ENCODE measurements at regions not wholly inside any gene's neighbourhood (a gene's known extent, or its start where the extent isn't known, plus 50 kb on each side); places are given as distances from the start of the nearest gene placed in this dataset.
A peak's percentile ranks its signal among the peaks of the same experiment; 100 is the strongest.
"Not testable (repeated sequence)": the region's sequence is repeated elsewhere in the genome, so short reads cannot be mapped to it uniquely, and the experiment has no call there.

- H3K27ac Mint-ChIP-seq; H3K36me3 Mint-ChIP-seq (ENCODE audit: low read depth); H3K4me3 Mint-ChIP-seq; H3K4me1 Mint-ChIP-seq (ENCODE audit: low read depth); DNase-seq (ENCODE audit: low spot score); H3K27me3 Mint-ChIP-seq (ENCODE audit: low read depth): not testable (repeated sequence)
- H3K9me3 Mint-ChIP-seq = peaks cover 10% of the 10 kb centered on the region
These were observed 354.0 kb upstream of the JARID2 start for GRCh38 chr6:14891820-14892375.

- H3K9me3 Mint-ChIP-seq = peaks cover 10% of the 10 kb centered on the region
- no peaks in the 10 kb centered on the region for H3K4me1 Mint-ChIP-seq (ENCODE audit: low read depth)
- H3K27ac Mint-ChIP-seq = no peak overlapping the region
- H3K4me3 Mint-ChIP-seq = no peak overlapping the region
- H3K36me3 Mint-ChIP-seq (ENCODE audit: low read depth) = no peaks in the 10 kb centered on the region
- H3K27me3 Mint-ChIP-seq (ENCODE audit: low read depth) = no peaks in the 10 kb centered on the region
- DNase-seq (ENCODE audit: low spot score) = no peak
These were observed 351.8 kb upstream of the JARID2 start for GRCh38 chr6:14894105-14894504.

DNA sequence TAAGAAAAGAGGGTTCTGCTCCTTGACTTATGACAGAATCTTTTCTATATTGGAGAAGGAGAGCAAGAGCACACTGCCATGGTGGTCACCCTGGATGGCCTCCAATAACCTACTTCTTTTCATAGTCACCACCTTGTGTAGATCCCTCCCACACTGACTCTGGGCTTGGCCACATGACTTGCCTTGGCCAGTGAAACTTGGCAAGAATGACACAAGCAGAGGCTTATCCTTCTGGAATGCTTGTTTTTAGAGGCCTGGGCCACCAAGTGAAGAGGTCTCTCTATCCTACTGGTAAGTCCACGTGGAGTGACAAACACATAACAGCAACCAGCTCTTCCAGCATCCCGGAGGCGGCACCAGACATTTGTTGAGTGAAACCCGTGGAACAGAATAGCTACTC, 349.4 kb upstream of the JARID2 start:
- DNase-seq (ENCODE audit: low spot score) = no peak
- Mint-ChIP-seq H3K27ac (no peak overlapping the region), H3K9me3 (peaks cover 7% of the 10 kb centered on the region), H3K27me3 (ENCODE audit: low read depth) (no peaks in the 10 kb centered on the region), H3K4me1 (ENCODE audit: low read depth) (no peaks in the 10 kb centered on the region), H3K36me3 (ENCODE audit: low read depth) (no peaks in the 10 kb centered on the region), H3K4me3 (no peak overlapping the region)

- DNase-seq (ENCODE audit: low spot score) = no peak
- H3K27me3 Mint-ChIP-seq (ENCODE audit: low read depth) = no peaks in the 10 kb centered on the region
- no peak overlapping the region for H3K4me3 Mint-ChIP-seq
- no peak overlapping the region for H3K27ac Mint-ChIP-seq
- no peaks in the 10 kb centered on the region for H3K4me1 Mint-ChIP-seq (ENCODE audit: low read depth)
- H3K9me3 Mint-ChIP-seq = peaks cover 7% of the 10 kb centered on the region
- H3K36me3 Mint-ChIP-seq (ENCODE audit: low read depth) = no peaks in the 10 kb centered on the region
These were observed 348.0 kb upstream of the JARID2 start for GRCh38 chr6:14897831-14898230.

DNA sequence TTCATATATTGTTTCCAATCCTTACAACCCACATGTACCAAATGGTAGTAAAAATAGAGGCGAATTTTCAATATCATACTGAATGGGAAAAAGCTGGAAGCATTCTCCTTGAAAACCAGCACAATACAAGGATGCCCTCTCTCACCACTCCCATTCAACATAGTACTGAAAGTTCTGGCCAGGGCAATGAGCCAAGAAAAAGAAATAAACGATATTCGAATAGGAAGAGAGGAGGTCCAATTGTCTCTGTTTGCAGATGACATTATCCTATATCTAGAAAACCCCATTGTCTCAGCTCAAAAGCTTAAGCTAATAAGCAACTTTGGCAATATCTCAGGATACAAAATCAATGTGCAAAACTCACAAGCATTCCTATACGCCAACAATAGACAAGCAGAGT, 346.4 kb upstream of the JARID2 start:
- DNase-seq (ENCODE audit: low spot score); H3K9me3 Mint-ChIP-seq; H3K4me3 Mint-ChIP-seq; H3K27ac Mint-ChIP-seq; H3K27me3 Mint-ChIP-seq (ENCODE audit: low read depth); H3K36me3 Mint-ChIP-seq (ENCODE audit: low read depth); H3K4me1 Mint-ChIP-seq (ENCODE audit: low read depth): not testable (repeated sequence)

- no peaks in the 10 kb centered on the region for H3K9me3 Mint-ChIP-seq
- H3K4me1 Mint-ChIP-seq (ENCODE audit: low read depth) = peaks cover 2% of the 10 kb centered on the region
- H3K27ac Mint-ChIP-seq = no peak overlapping the region
- no peaks in the 10 kb centered on the region for H3K27me3 Mint-ChIP-seq (ENCODE audit: low read depth)
- H3K36me3 Mint-ChIP-seq (ENCODE audit: low read depth) = no peaks in the 10 kb centered on the region
- DNase-seq (ENCODE audit: low spot score) = no peak
- H3K4me3 Mint-ChIP-seq = no peak overlapping the region
These were observed 344.9 kb upstream of the JARID2 start for GRCh38 chr6:14900919-14901318.

GRCh38 chr6:14903176-14904038, 342.5 kb upstream of the JARID2 start:
- H3K27ac Mint-ChIP-seq = no peak overlapping the region
- H3K4me1 Mint-ChIP-seq (ENCODE audit: low read depth) = peaks cover 2% of the 10 kb centered on the region
- H3K36me3 Mint-ChIP-seq (ENCODE audit: low read depth) = no peaks in the 10 kb centered on the region
- no peaks in the 10 kb centered on the region for H3K27me3 Mint-ChIP-seq (ENCODE audit: low read depth)
- H3K9me3 Mint-ChIP-seq = no peaks in the 10 kb centered on the region
- DNase-seq (ENCODE audit: low spot score) = no peak
- no peak overlapping the region for H3K4me3 Mint-ChIP-seq

GRCh38 chr6:14905201-14905600, 340.7 kb upstream of the JARID2 start:
- no peak overlapping the region for H3K4me3 Mint-ChIP-seq
- H3K36me3 Mint-ChIP-seq (ENCODE audit: low read depth) = no peaks in the 10 kb centered on the region
- H3K27me3 Mint-ChIP-seq (ENCODE audit: low read depth) = no peaks in the 10 kb centered on the region
- no peak for DNase-seq (ENCODE audit: low spot score)
- H3K27ac Mint-ChIP-seq = no peak overlapping the region
- no peaks in the 10 kb centered on the region for H3K9me3 Mint-ChIP-seq
- peaks cover 6% of the 10 kb centered on the region for H3K4me1 Mint-ChIP-seq (ENCODE audit: low read depth)

- Mint-ChIP-seq H3K36me3 (ENCODE audit: low read depth) (peaks cover 8% of the 10 kb centered on the region), H3K27me3 (ENCODE audit: low read depth) (no peaks in the 10 kb centered on the region), H3K9me3 (peaks cover 3% of the 10 kb centered on the region), H3K27ac (no peak overlapping the region), H3K4me1 (ENCODE audit: low read depth) (peaks cover 20% of the 10 kb centered on the region), H3K4me3 (no peak overlapping the region)
- DNase-seq (ENCODE audit: low spot score) = no peak
These were observed 339.2 kb upstream of the JARID2 start for GRCh38 chr6:14906621-14907020.

DNA sequence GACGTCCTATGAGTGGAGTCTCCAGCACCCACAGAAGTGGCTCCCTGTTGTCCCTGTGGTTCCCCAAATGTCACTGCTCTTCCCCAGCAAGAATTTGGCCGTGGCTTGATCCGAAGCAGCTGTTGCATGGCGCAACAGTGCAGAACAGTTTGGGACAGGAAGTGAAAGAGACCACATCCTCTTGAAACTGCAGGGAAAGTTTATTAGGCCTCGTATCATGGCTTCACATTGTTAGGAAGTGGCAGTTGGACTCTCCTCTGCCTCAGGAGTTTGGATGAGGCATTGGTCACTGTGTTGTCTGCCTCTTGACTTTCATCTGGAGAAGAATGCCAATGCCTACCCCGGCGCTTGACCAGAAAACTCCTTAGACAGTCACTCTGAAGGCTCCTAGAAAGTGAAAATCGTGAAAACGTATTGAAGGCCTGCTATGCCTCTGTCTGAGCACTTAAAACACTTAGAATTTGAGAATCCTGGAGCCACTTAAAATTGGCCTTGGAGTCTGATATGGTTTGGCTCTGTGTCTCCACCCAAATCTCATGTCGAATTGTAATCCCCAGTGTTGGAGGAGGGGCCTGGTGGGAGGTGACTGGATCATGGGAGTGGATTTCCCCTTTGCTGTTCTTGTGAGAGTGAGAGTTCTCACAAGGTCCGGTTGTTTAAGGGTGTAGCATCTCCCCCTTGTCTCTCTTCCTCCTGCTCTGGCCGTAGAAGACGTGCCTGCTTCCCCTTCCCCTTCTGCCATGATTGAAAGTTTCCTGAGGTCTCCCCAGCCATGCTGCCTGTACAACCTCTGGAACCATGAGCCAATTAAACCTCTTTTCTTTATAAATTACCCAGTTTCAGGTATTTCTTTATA, 334.9 kb upstream of the JARID2 start:
- H3K9me3 Mint-ChIP-seq = peaks cover 3% of the 10 kb centered on the region
- H3K4me3 Mint-ChIP-seq = peak overlapping the region; percentile 83
- peaks cover 8% of the 10 kb centered on the region for H3K36me3 Mint-ChIP-seq (ENCODE audit: low read depth)
- peak overlapping the region; percentile 87 for H3K27ac Mint-ChIP-seq
- no peaks in the 10 kb centered on the region for H3K27me3 Mint-ChIP-seq (ENCODE audit: low read depth)
- peak; percentile 10 for DNase-seq (ENCODE audit: low spot score)
- H3K4me1 Mint-ChIP-seq (ENCODE audit: low read depth) = peaks cover 20% of the 10 kb centered on the region

- no peak overlapping the region for H3K27ac Mint-ChIP-seq
These were observed 333.6 kb upstream of the JARID2 start for GRCh38 chr6:14912226-14912625.

GRCh38 chr6:14912706-14913105, 333.2 kb upstream of the JARID2 start:
- Mint-ChIP-seq H3K27me3 (ENCODE audit: low read depth) (no peaks in the 10 kb centered on the region), H3K36me3 (ENCODE audit: low read depth) (peaks cover 8% of the 10 kb centered on the region), H3K4me3 (no peak overlapping the region), H3K27ac (no peak overlapping the region), H3K4me1 (ENCODE audit: low read depth) (peaks cover 20% of the 10 kb centered on the region), H3K9me3 (peaks cover 3% of the 10 kb centered on the region)
- no peak for DNase-seq (ENCODE audit: low spot score)

More at GRCh38 chr6:14912226-14912625, 333.6 kb upstream of the JARID2 start:
- Mint-ChIP-seq H3K9me3 (peaks cover 3% of the 10 kb centered on the region), H3K36me3 (ENCODE audit: low read depth) (peaks cover 8% of the 10 kb centered on the region), H3K4me1 (ENCODE audit: low read depth) (peaks cover 20% of the 10 kb centered on the region), H3K4me3 (no peak overlapping the region), H3K27me3 (ENCODE audit: low read depth) (no peaks in the 10 kb centered on the region)
- no peak for DNase-seq (ENCODE audit: low spot score)

DNA sequence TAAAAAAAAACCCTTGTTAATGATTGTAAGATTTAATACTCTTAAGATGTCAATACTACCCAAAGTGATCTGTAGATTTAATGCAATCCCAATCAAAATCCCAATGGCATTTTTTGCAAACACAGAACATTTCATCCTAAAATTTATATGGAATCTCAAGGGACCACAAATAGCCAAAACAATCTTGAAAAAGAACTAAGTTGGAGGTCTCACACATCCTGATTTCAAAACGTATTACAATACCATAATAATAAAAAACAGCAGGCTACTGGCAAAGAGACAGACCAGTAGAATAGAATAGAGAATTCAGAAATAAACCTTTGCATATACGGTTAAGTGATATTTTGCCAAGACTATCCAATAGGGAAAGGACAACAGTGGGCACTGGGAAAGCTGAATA, 331.9 kb upstream of the JARID2 start:
- H3K4me1 Mint-ChIP-seq (ENCODE audit: low read depth) = peaks cover 20% of the 10 kb centered on the region
- H3K27ac Mint-ChIP-seq = no peak overlapping the region
- H3K36me3 Mint-ChIP-seq (ENCODE audit: low read depth) = peaks cover 8% of the 10 kb centered on the region
- H3K9me3 Mint-ChIP-seq = peaks cover 3% of the 10 kb centered on the region
- no peak overlapping the region for H3K4me3 Mint-ChIP-seq
- DNase-seq (ENCODE audit: low spot score) = no peak
- no peaks in the 10 kb centered on the region for H3K27me3 Mint-ChIP-seq (ENCODE audit: low read depth)

Measured in T-helper 2 cell treated with Interferon-gamma antibody and Interleukin-4, amounts not matched to agents 5 μg/mL and 100 μg/mL, for 36 hours (primary cell).